ENCODE measurements at regions not wholly inside any gene's neighbourhood (a gene's known extent, or its start where the extent isn't known, plus 50 kb on each side); places are given as distances from the start of the nearest gene placed in this dataset.

GRCh38 chr10:126849646-126850045 is 55.6 kb upstream of the DOCK1 start:
- Mint-ChIP-seq H3K27ac (no peak overlapping the region), H3K36me3 (no peaks in the 10 kb centered on the region), H3K4me3 (no peak overlapping the region), H3K4me1 (no peaks in the 10 kb centered on the region), H3K9me3 (peaks cover 2% of the 10 kb centered on the region), H3K27me3 (no peaks in the 10 kb centered on the region)
- DNase-seq = no peak
- CTCF ChIA-PET = no interaction called here

DNA sequence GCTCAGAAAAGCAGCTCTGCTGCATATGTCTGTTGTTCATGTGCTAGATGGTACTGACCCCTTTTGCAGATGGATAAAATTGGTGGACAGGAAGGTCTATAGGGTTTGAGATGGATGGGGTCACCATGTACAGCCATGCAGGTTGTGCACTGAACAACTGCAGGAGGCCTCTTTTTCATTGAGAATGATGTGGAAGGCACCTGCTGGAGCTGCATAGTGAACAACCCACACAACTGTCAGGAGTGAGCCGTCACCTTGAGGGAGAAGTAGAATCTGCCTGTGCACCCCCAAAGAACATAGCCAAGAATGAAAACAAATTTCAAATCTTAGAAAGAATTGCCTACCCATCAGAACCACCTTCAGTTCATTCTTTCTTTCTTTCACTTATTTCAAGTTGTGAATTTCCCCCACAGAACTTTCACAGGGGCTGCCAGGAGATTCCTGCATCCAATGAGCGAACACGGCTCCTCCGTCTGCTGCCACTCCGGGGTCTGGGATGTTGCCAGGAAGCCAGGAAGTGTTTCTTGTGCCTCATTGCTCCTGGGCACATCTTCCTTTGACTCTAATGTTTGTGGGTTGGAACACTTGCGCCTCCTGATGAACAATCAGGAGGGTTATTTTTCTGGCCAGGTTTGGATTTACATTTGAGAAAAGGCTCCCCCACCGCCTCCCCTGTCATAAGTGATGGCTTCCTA is 53.7 kb upstream of the DOCK1 start:
- Mint-ChIP-seq H3K27ac (no peak overlapping the region), H3K9me3 (peaks cover 3% of the 10 kb centered on the region), H3K27me3 (no peaks in the 10 kb centered on the region), H3K36me3 (no peaks in the 10 kb centered on the region), H3K4me3 (no peak overlapping the region), H3K4me1 (no peaks in the 10 kb centered on the region)
- CTCF ChIA-PET = no interaction called here
- DNase-seq = no peak

GRCh38 chr10:126854726-126855495 is 50.3 kb upstream of the DOCK1 start:
- Mint-ChIP-seq H3K9me3 (peaks cover 12% of the 10 kb centered on the region), H3K4me1 (no peaks in the 10 kb centered on the region)
- CTCF ChIA-PET = no interaction called here

More at GRCh38 chr10:126854726-126855495, 50.3 kb upstream of the DOCK1 start:
- Mint-ChIP-seq H3K4me3 (no peak overlapping the region), H3K27me3 (no peaks in the 10 kb centered on the region), H3K36me3 (no peaks in the 10 kb centered on the region), H3K27ac (no peak overlapping the region)
- no peak for DNase-seq
